GM23338 (cell line): ENCODE measurements at regions not wholly inside any gene's neighbourhood (a gene's known extent, or its start where the extent isn't known, plus 50 kb on each side); places are given as distances from the start of the nearest gene placed in this dataset.

Experiments
- CREB1 ChIP-seq: fragments of 250-450 bp; sonication (Bioruptor Pico); IDR thresholded peaks from 2 replicates; pipeline ENCODE4 v1.5.0; 2020; ENCODE audit warnings: low read depth, mild to moderate bottlenecking, moderate library complexity
- ETS1 ChIP-seq: IDR thresholded peaks from 2 replicates; pipeline ENCODE4 v1.6.1; 2016; ENCODE audit warnings: antibody characterized with exemption
- EZH2 ChIP-seq: fragments of 200-600 bp; sonication (generic); IDR thresholded peaks from one replicate; pipeline ENCODE4 v1.8.0; 2017; ENCODE audit warnings: antibody characterized with exemption, mild to moderate bottlenecking, low read depth; ENCODE audit not compliant: unreplicated experiment
- EZH2phosphoT487 ChIP-seq: fragments of 200-600 bp; sonication (generic); IDR thresholded peaks from one replicate; pipeline ENCODE4 v1.8.1; 2018; ENCODE audit warnings: antibody characterized with exemption; ENCODE audit not compliant: unreplicated experiment
- JUNB ChIP-seq: IDR thresholded peaks from one replicate; pipeline ENCODE4 v1.6.1; 2016; ENCODE audit warnings: antibody characterized with exemption; ENCODE audit not compliant: unreplicated experiment
- NANOG ChIP-seq: IDR thresholded peaks from 2 replicates; pipeline ENCODE4 v1.6.1; 2016; ENCODE audit warnings: antibody characterized with exemption, borderline replicate concordance
- POLR2AphosphoS5 ChIP-seq: IDR thresholded peaks from 2 replicates; pipeline ENCODE4 v1.6.1; 2016; ENCODE audit warnings: antibody characterized with exemption, low read depth
- ZNF114 ChIP-seq: fragments of 250-450 bp; sonication (Bioruptor Pico); IDR thresholded peaks from 2 replicates; pipeline ENCODE4 v1.5.0; 2020; ENCODE audit warnings: mild to moderate bottlenecking, moderate library complexity
- ZNF331 ChIP-seq: fragments of 250-450 bp; sonication (Bioruptor Pico); IDR thresholded peaks from 2 replicates; pipeline ENCODE4 v1.5.0; 2020; ENCODE audit warnings: low read depth, mild to moderate bottlenecking, moderate library complexity
- TF ChIP-seq, protein P1 (sequence below), 2 experiments: fragments of 200-600 bp in 1 of 2; sonication (generic) in 1 of 2; conservative IDR thresholded peaks; 2 replicates each; pipeline versions ENCODE4 v1.5.1 to v1.6.1; 2016 to 2017; ENCODE audit warnings: antibody characterized with exemption in 2 of 2, low read depth in 2 of 2, mild to moderate bottlenecking in 2 of 2, moderate library complexity in 1 of 2
- TF ChIP-seq, protein P2 (sequence below): IDR thresholded peaks from one replicate; pipeline ENCODE4 v1.6.1; 2018; ENCODE audit warnings: antibody characterized with exemption; ENCODE audit not compliant: unreplicated experiment

- TF ChIP-seq POLR2AphosphoS5 (no peak), CREB1 (CRISPR knock-in tag) (no peak), EZH2 (no peak), EZH2phosphoT487 (no peak), ZNF331 (CRISPR knock-in tag) (no peak), NANOG (no peak), ZNF114 (no peak), ETS1 (no peak), JUNB (no peak)
- TF ChIP-seq, protein P1, sequence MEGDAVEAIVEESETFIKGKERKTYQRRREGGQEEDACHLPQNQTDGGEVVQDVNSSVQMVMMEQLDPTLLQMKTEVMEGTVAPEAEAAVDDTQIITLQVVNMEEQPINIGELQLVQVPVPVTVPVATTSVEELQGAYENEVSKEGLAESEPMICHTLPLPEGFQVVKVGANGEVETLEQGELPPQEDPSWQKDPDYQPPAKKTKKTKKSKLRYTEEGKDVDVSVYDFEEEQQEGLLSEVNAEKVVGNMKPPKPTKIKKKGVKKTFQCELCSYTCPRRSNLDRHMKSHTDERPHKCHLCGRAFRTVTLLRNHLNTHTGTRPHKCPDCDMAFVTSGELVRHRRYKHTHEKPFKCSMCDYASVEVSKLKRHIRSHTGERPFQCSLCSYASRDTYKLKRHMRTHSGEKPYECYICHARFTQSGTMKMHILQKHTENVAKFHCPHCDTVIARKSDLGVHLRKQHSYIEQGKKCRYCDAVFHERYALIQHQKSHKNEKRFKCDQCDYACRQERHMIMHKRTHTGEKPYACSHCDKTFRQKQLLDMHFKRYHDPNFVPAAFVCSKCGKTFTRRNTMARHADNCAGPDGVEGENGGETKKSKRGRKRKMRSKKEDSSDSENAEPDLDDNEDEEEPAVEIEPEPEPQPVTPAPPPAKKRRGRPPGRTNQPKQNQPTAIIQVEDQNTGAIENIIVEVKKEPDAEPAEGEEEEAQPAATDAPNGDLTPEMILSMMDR (conservative IDR thresholded peaks at IDR 0.05; ENCODE audit: low read depth in 2 of 2) = no peak
- TF ChIP-seq, protein P2, sequence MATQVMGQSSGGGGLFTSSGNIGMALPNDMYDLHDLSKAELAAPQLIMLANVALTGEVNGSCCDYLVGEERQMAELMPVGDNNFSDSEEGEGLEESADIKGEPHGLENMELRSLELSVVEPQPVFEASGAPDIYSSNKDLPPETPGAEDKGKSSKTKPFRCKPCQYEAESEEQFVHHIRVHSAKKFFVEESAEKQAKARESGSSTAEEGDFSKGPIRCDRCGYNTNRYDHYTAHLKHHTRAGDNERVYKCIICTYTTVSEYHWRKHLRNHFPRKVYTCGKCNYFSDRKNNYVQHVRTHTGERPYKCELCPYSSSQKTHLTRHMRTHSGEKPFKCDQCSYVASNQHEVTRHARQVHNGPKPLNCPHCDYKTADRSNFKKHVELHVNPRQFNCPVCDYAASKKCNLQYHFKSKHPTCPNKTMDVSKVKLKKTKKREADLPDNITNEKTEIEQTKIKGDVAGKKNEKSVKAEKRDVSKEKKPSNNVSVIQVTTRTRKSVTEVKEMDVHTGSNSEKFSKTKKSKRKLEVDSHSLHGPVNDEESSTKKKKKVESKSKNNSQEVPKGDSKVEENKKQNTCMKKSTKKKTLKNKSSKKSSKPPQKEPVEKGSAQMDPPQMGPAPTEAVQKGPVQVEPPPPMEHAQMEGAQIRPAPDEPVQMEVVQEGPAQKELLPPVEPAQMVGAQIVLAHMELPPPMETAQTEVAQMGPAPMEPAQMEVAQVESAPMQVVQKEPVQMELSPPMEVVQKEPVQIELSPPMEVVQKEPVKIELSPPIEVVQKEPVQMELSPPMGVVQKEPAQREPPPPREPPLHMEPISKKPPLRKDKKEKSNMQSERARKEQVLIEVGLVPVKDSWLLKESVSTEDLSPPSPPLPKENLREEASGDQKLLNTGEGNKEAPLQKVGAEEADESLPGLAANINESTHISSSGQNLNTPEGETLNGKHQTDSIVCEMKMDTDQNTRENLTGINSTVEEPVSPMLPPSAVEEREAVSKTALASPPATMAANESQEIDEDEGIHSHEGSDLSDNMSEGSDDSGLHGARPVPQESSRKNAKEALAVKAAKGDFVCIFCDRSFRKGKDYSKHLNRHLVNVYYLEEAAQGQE = no peak
Measured at GRCh38 chr13:107812014-107812412, 403.3 kb downstream of the LIG4 start.
